GM10248 (cell line): ENCODE measurements at regions not wholly inside any gene's neighbourhood (a gene's known extent, or its start where the extent isn't known, plus 50 kb on each side); places are given as distances from the start of the nearest gene placed in this dataset.

ENCODE experiments used
- CTCF ChIA-PET: fragments of 300-600 bp; sonication (Branson Sonifier 250); formaldehyde crosslinking; extraction: SDS; loops from one replicate; lab custom pipeline; 2021; ENCODE audit warnings: antibody characterized with exemption; lab: Yijun Ruan, JAX
- POLR2A ChIA-PET: fragments of 350-650 bp; sonication (Branson Sonifier 250); formaldehyde crosslinking; extraction: SDS; loops from one replicate; lab custom pipeline; 2020; ENCODE audit warnings: antibody characterized with exemption; lab: Yijun Ruan, JAX
- DNase-seq: peaks from one replicate; pipeline ENCODE4 v3.0.0; 2012; ENCODE audit errors: extremely low spot score
- CTCF ChIP-seq: IDR thresholded peaks from 2 replicates; pipeline ENCODE4 v1.5.1; 2012; ENCODE audit warnings: mild to moderate bottlenecking, low read depth; ENCODE audit errors: extremely low read depth, missing control alignments, control extremely low read depth

- no peak for TF ChIP-seq CTCF
- DNase-seq = no peak
- POLR2A ChIA-PET = no interaction called here
- CTCF ChIA-PET = interaction anchor here (1.0 to 1.5 kb wide), 4 partner anchors 8 to 223 kb away, joined by 3 to 6 read pairs (median 4); no protein-coding TSS in a partner anchor
Measured at GRCh38 chr15:79373113-79373512, 59.0 kb upstream of the MINAR1 start.

GRCh38 chr15:79373728-79374127 is 58.4 kb upstream of the MINAR1 start:
- DNase-seq = no peak
- ChIA-PET POLR2A (no interaction called here), CTCF (interaction anchor here (1.5 kb wide), 2 partner anchors 9 to 18 kb away, joined by 3 to 6 read pairs; no protein-coding TSS in a partner anchor)
- TF ChIP-seq CTCF = no peak

- ChIA-PET CTCF (interaction anchor here (9.0 kb wide), 1 partner anchor 219 kb away, joined by 162 read pairs; no protein-coding TSS in a partner anchor), POLR2A (no interaction called here)
- TF ChIP-seq CTCF = no peak
Measured at GRCh38 chr15:79376383-79376782, 55.8 kb upstream of the MINAR1 start.

GRCh38 chr15:79378394-79379109 is 53.6 kb upstream of the MINAR1 start:
- CTCF ChIA-PET = interaction anchor here (1.0 to 9.0 kb wide), 9 partner anchors 12 to 793 kb away, joined by 3 to 162 read pairs (median 4); no protein-coding TSS in a partner anchor
- no peak for DNase-seq
- no peak for TF ChIP-seq CTCF
- POLR2A ChIA-PET = no interaction called here

More at GRCh38 chr15:79376383-79376782, 55.8 kb upstream of the MINAR1 start:
- no peak for DNase-seq

- ChIA-PET CTCF (interaction anchor here (0.5 to 9.0 kb wide), 44 partner anchors 8 to 1395 kb away, joined by 3 to 162 read pairs (median 4); partner anchors contain the start of gene MINAR1), POLR2A (no interaction called here)
- TF ChIP-seq CTCF = peak; percentile 86
- peak; percentile 72 for DNase-seq
Measured at GRCh38 chr15:79380755-79381497, 51.2 kb upstream of the MINAR1 start.

GRCh38 chr15:79381593-79381992 is 50.5 kb upstream of the MINAR1 start:
- ChIA-PET CTCF (interaction anchor here (0.7 to 9.0 kb wide), 45 partner anchors 8 to 1396 kb away, joined by 3 to 162 read pairs (median 4); partner anchors contain the start of gene MINAR1), POLR2A (no interaction called here)
- no peak for DNase-seq
- TF ChIP-seq CTCF = no peak
